ENCODE measurements at regions not wholly inside any gene's neighbourhood (a gene's known extent, or its start where the extent isn't known, plus 50 kb on each side); places are given as distances from the start of the nearest gene placed in this dataset.

DNA sequence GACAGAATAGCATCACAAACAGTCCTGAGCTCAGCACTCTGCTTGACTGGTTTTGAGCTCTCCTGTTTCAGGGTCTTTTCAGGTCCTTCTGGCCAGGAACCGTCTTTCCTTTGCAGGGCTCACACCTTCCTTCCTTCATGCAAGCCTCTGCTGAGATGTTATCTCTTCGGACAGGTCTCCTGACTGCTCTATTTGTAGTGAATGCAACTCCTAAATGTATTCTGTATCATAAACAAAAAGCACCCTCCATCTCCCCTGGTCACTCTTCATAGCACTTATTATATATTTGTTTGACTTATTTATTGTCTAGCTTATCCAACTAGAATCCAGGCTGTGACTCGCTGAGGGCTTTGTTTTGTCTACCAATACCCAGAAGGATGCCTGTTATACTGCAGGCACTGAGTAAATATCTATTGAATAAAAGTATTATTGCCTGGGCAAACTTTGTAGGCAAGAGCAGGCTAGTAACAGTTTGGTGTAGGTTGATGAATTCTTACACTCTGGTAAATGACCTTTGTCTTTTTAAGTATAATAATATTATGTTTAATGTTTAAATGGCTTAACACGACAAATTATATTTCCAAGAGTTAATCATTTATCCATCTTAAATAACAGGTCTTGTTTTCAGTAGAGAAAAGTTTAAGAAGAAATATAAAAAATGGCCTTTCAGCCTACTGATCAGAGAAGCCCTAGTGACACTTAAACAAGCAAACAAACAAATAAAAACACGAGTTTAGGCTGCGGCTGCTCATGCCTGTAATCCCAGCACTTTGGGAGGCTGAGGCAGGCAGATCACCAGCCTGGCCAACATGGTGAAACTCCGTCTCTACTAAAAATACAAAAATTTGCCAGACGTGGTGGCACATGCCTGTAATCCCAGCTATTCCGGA is 199.7 kb downstream of the BCAS1 start:
- no peak overlapping the region for H3K4me3 Mint-ChIP-seq
- POLR2A ChIA-PET, result interaction anchor here (0.6 to 1.6 kb wide), 8 partner anchors 21 to 275 kb away, joined by 3 to 7 read pairs (median 3); no protein-coding TSS in a partner anchor

DNA sequence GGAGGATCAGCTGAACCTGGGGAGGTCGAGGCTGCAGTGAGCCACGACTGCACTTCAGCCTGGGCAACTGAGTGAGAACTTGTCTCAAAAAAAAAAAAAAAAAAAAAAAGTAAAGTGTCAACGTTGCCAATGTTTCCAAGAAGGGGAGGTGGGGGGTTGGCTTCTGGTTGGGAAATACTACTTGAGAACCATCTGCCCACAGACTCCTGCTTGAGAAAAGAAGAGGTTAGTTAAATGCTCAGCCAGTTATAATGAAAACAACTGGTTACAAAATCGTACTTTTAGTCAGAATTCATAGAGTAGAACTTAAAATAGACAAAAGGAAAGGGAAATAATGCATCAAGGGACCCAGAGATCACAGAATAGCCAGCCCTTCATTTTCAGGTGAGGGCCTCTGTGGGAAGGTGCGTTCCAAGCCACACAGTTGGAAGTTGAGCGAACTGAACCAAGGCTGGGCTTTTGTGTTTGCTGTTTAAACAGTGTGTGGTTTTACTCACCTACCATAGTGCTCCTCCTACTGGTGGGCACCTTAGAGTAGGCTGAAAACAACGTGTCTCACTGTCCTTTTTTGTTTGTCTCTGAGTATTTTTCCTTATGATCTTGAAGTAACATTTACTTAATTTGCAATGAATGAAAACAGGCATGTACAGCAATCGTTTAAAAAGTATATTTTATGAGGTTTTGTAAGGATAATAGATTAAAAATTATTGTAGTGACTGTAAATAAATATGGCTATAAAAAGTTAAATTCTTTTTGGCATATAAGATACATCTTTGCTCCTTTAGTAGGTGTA is 200.7 kb downstream of the BCAS1 start:
- no peaks in the 10 kb centered on the region for H3K27me3 ChIP-seq (ENCODE audit: control insufficient read depth in 2 of 2, insufficient read depth in 2 of 2, low read length in 2 of 2)
- H3K36me3 Mint-ChIP-seq, result no peaks in the 10 kb centered on the region
- DNase-seq, result peak in 8 of 9 donors; percentile 66 to 82 (median 76)
- intact Hi-C loops (cut with micrococcal nuclease), result loop anchor here (1.0 to 5.0 kb wide), 14 partner anchors 23 to 291 kb away; no protein-coding TSS in a partner anchor
- ATAC-seq, result peak; percentile 90
- peaks cover 64 to 73% of the 10 kb centered on the region in 2 donors for H3K4me1 ChIP-seq (ENCODE audit: control insufficient read depth in 2 of 2, insufficient read depth in 2 of 2, low read length in 2 of 2)
- H3K4me3 ChIP-seq (ENCODE audit: low read length), result no peak overlapping the region
- H3K4me1 Mint-ChIP-seq, result peaks cover 55 to 85% (median 73%) of the 10 kb centered on the region in 7 donors
- ChIA-PET CTCF (interaction anchor here (0.6 to 1.3 kb wide), 7 partner anchors 29 to 290 kb away, joined by 3 to 9 read pairs (median 3); no protein-coding TSS in a partner anchor), POLR2A (interaction anchor here (0.5 to 1.6 kb wide), 8 partner anchors 29 to 274 kb away, joined by 3 to 7 read pairs (median 3); no protein-coding TSS in a partner anchor)
- peak overlapping the region; percentile 60 for H3K27ac ChIP-seq (ENCODE audit: low read depth, low read length)
- no peaks in the 10 kb centered on the region for H3K27me3 Mint-ChIP-seq
- no peaks in the 10 kb centered on the region for H3K9me3 ChIP-seq (ENCODE audit: control insufficient read depth in 2 of 3, low read length in 3 of 3)
- H3K27ac Mint-ChIP-seq, result peak overlapping the region; percentile 79 to 97 (median 94)
- peaks cover 0 to 5% (median 0%) of the 10 kb centered on the region in 11 donors for H3K9me3 Mint-ChIP-seq
- H3K36me3 ChIP-seq (ENCODE audit: control insufficient read depth in 2 of 3, insufficient read depth in 3 of 3, low read length in 3 of 3), result no peaks in the 10 kb centered on the region
- peak overlapping the region; percentile 11 to 85 (median 58) for H3K4me3 Mint-ChIP-seq

More for the DNA sequence above, 199.7 kb downstream of the BCAS1 start:
- H3K27me3 ChIP-seq (ENCODE audit: control insufficient read depth in 2 of 2, insufficient read depth in 2 of 2, low read length in 2 of 2), result no peaks in the 10 kb centered on the region
- intact Hi-C loops (cut with micrococcal nuclease), result loop anchor here in 1 of 2 donors (1.0 to 5.0 kb wide), 3 partner anchors 22 to 67 kb away; no protein-coding TSS in a partner anchor
- no peak overlapping the region for H3K4me3 ChIP-seq (ENCODE audit: low read length)
- Mint-ChIP-seq H3K9me3 (peaks cover 0 to 5% (median 0%) of the 10 kb centered on the region in 11 donors), H3K4me1 (peaks cover 49 to 79% (median 68%) of the 10 kb centered on the region in 7 donors), H3K36me3 (no peaks in the 10 kb centered on the region), H3K27me3 (no peaks in the 10 kb centered on the region), H3K27ac (peak overlapping the region in 8 of 9 donors; percentile 47 to 97 (median 94))
- DNase-seq (no peak), ATAC-seq (no peak)
- peaks cover 61 to 66% of the 10 kb centered on the region in 2 donors for H3K4me1 ChIP-seq (ENCODE audit: control insufficient read depth in 2 of 2, insufficient read depth in 2 of 2, low read length in 2 of 2)
- H3K27ac ChIP-seq (ENCODE audit: low read depth, low read length), result peak overlapping the region; percentile 60
- no peaks in the 10 kb centered on the region for H3K9me3 ChIP-seq (ENCODE audit: control insufficient read depth in 2 of 3, low read length in 3 of 3)
- CTCF ChIA-PET, result interaction anchor here (0.5 to 1.3 kb wide), 9 partner anchors 30 to 293 kb away, joined by 3 to 9 read pairs (median 3); no protein-coding TSS in a partner anchor
- no peaks in the 10 kb centered on the region for H3K36me3 ChIP-seq (ENCODE audit: control insufficient read depth in 2 of 3, insufficient read depth in 3 of 3, low read length in 3 of 3)

DNA sequence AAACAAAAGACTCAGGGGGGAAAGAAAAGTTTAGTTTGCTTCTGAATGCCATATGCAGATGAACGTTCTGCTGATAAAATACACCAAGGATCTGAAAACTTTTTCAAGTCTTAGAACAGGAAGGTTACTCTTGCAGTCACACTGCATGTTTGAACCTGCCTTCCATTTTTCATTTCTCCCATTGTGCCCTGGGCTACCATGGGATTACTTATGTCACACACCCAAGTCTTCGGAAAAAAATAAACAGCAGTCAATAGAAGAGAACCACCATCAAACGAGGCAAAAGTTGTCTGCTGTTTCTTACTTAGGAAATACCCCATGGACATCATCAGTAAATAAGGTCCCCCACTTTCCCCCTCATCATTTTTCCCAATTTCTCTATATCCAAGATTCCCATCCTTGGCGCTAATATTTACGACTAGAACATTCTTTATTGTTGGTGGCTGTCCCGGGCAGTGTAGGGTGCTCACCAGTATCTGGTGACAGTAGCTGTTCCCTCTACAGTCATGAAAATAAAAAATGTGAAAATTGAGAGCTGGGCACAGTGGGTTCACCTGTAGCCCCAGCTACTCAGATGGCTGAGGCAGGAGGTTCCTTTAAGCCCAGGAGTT is 202.5 kb downstream of the BCAS1 start:
- Histone ChIP-seq H3K36me3 (ENCODE audit: control insufficient read depth in 2 of 3, insufficient read depth in 3 of 3, low read length in 3 of 3) (no peaks in the 10 kb centered on the region), H3K4me1 (ENCODE audit: control insufficient read depth in 2 of 2, insufficient read depth in 2 of 2, low read length in 2 of 2) (peaks cover 53 to 63% of the 10 kb centered on the region in 2 donors), H3K4me3 (ENCODE audit: low read length) (no peak overlapping the region), H3K9me3 (ENCODE audit: control insufficient read depth in 2 of 3, low read length in 3 of 3) (no peaks in the 10 kb centered on the region), H3K27ac (ENCODE audit: low read depth, low read length) (peak overlapping the region; percentile 73), H3K27me3 (ENCODE audit: control insufficient read depth in 2 of 2, insufficient read depth in 2 of 2, low read length in 2 of 2) (no peaks in the 10 kb centered on the region)
- POLR2A ChIA-PET, result interaction anchor here (1.0 to 2.7 kb wide), 6 partner anchors 20 to 287 kb away, joined by 3 to 15 read pairs (median 4); no protein-coding TSS in a partner anchor
- intact Hi-C loops (cut with micrococcal nuclease), result loop anchor here (1.0 to 5.0 kb wide), 6 partner anchors 29 to 215 kb away; no protein-coding TSS in a partner anchor
- H3K27ac Mint-ChIP-seq, result peak overlapping the region; percentile 86 to 97 (median 92)
- H3K4me1 Mint-ChIP-seq, result peaks cover 47 to 88% (median 81%) of the 10 kb centered on the region in 7 donors
- no peaks in the 10 kb centered on the region for H3K27me3 Mint-ChIP-seq
- ATAC-seq, result no peak
- H3K36me3 Mint-ChIP-seq, result no peaks in the 10 kb centered on the region
- peaks cover 0 to 4% (median 0%) of the 10 kb centered on the region in 11 donors for H3K9me3 Mint-ChIP-seq
- CTCF ChIA-PET, result interaction anchor here (1.2 to 2.9 kb wide), 2 partner anchors 48 to 288 kb away, joined by 7 to 10 read pairs; no protein-coding TSS in a partner anchor
- no peak for DNase-seq
- peak overlapping the region in 9 of 10 donors; percentile 43 to 85 (median 72) for H3K4me3 Mint-ChIP-seq

DNA sequence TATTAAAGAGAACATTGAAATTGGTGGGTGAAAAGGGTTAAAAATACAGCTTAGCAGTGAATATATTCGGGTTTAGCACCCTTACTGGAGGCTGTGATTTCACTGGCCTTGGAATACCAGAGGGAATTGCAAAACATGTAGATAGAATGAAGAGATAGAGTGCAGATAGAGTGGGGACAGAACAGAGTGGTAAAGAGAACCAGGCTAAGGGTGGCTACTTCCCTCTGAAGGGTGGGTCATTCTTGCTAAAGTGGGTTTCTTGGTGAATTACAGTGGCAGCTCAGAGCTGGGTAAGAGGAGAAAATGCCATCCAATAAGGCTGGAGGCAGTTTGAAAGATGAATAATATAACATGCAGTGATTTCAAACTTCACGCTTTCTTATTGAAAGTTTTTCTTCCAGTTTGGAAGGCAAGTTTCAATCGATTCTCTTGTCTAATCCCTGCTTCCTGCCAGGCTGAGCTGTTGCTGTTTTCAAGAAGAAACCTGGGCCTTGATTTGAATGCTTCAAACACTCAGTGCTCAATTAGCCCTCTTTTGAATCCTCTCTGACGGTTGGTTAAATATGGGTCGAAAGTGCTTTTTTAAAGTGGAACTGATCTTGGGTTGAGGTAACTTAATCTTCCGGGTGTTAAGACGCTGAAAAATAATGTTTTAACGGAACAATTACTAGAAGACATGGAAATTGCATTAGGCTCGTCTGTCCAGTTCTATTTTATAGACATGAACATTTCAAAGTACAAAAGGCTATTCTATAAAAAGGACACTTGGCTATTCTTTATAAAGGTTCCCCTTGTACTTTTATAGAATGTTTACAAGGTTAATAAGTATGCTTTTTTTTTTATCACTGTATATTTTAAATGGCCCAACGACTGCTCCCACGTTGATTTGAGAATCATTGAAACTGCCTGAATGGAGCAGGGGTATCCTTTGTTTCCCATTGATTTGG is 203.3 kb downstream of the BCAS1 start:
- Histone ChIP-seq H3K27ac (ENCODE audit: low read depth, low read length) (peak overlapping the region; percentile 73), H3K4me3 (ENCODE audit: low read length) (peak overlapping the region; percentile 39), H3K9me3 (ENCODE audit: control insufficient read depth in 2 of 3, low read length in 3 of 3) (no peaks in the 10 kb centered on the region), H3K27me3 (ENCODE audit: control insufficient read depth in 2 of 2, insufficient read depth in 2 of 2, low read length in 2 of 2) (no peaks in the 10 kb centered on the region), H3K36me3 (ENCODE audit: control insufficient read depth in 2 of 3, insufficient read depth in 3 of 3, low read length in 3 of 3) (no peaks in the 10 kb centered on the region), H3K4me1 (ENCODE audit: control insufficient read depth in 2 of 2, insufficient read depth in 2 of 2, low read length in 2 of 2) (peaks cover 47 to 58% of the 10 kb centered on the region in 2 donors)
- DNase-seq (peak in 5 of 9 donors; percentile 29 to 54 (median 43)), ATAC-seq (no peak)
- Mint-ChIP-seq H3K27me3 (no peaks in the 10 kb centered on the region), H3K27ac (peak overlapping the region; percentile 86 to 97 (median 92)), H3K36me3 (no peaks in the 10 kb centered on the region), H3K4me3 (peak overlapping the region; percentile 10 to 85 (median 73)), H3K9me3 (no peaks in the 10 kb centered on the region), H3K4me1 (peaks cover 40 to 83% (median 77%) of the 10 kb centered on the region in 7 donors)
- CTCF ChIA-PET, result interaction anchor here (1.0 to 2.9 kb wide), 4 partner anchors 49 to 289 kb away, joined by 3 to 10 read pairs (median 6); no protein-coding TSS in a partner anchor
- POLR2A ChIA-PET, result interaction anchor here (0.6 to 2.7 kb wide), 17 partner anchors 10 to 286 kb away, joined by 3 to 15 read pairs (median 4); partner anchors contain the start of gene ZNF217
- intact Hi-C loops (cut with micrococcal nuclease), result loop anchor here (1.0 to 5.0 kb wide), 4 partner anchors 28 to 205 kb away; no protein-coding TSS in a partner anchor
